Breast epithelium (tissue), 3 donors: ENCODE measurements at regions not wholly inside any gene's neighbourhood (a gene's known extent, or its start where the extent isn't known, plus 50 kb on each side); places are given as distances from the start of the nearest gene placed in this dataset.

ENCODE experiments used
- CTCF ChIP-seq, 3 donors: fragments of 450-650 bp; IDR thresholded peaks; one replicate each; pipeline ENCODE4 v1.5.1; 2016 to 2017; ENCODE audit warnings: antibody characterized with exemption in 3 of 3, mild to moderate bottlenecking in 3 of 3, moderate library complexity in 3 of 3
- POLR2A ChIP-seq: fragments of 450-650 bp; IDR thresholded peaks from one replicate; pipeline ENCODE4 v1.6.1; 2016; ENCODE audit warnings: antibody characterized with exemption, mild to moderate bottlenecking, moderate library complexity
- POLR2AphosphoS5 ChIP-seq, 3 donors: sonication (generic); formaldehyde crosslinking; IDR thresholded peaks; one replicate each; pipeline ENCODE4 v1.6.1; 2017; ENCODE audit warnings: antibody characterized with exemption in 3 of 3

DNA sequence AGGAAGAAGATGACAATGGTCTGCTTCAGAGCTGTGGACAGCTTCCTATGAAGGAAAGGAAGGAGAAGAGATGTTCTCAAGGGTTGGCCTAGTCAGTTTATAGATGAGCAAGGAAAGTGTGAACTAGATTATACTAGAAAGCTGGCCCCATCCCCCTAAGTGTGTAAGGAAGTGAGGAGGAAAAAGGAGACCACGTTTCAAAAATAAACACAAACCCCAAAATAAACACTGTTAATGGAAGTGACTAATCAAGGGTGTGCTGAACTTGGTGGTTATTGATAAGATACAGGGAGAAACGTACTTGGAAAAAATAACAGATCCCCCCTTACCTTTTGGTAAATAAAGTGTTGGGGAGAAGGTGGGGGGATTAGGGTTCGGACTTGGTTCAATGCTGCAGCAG is 267.1 kb downstream of the SOX9 start:
- TF ChIP-seq CTCF (IDR thresholded peaks at IDR 0.05) (no peak), POLR2A (no peak), POLR2AphosphoS5 (IDR thresholded peaks at IDR 0.05) (no peak)
